IMR-90 (cell line): ENCODE measurements at regions not wholly inside any gene's neighbourhood (a gene's known extent, or its start where the extent isn't known, plus 50 kb on each side); places are given as distances from the start of the nearest gene placed in this dataset.

Experiments used
- CTCF ChIP-seq: conservative IDR thresholded peaks from 2 replicates; pipeline ENCODE4 v1.5.1; 2012; ENCODE audit warnings: mild to moderate bottlenecking, low read depth, low read length, improper control_type of control experiment
- MXI1 ChIP-seq: IDR thresholded peaks from 2 replicates; pipeline ENCODE4 v1.6.1; 2012; ENCODE audit warnings: low read depth, mild to moderate bottlenecking, low read length, moderate library complexity, borderline replicate concordance
- POLR2A ChIP-seq: IDR thresholded peaks from 2 replicates; pipeline ENCODE4 v1.6.1; 2012; ENCODE audit warnings: mild to moderate bottlenecking, low read depth, low read length
- RCOR1 ChIP-seq: IDR thresholded peaks from 2 replicates; pipeline ENCODE4 v1.6.1; 2012; ENCODE audit warnings: mild to moderate bottlenecking, low read length, improper control_type of control experiment; ENCODE audit not compliant: insufficient replicate concordance
- SMC3 ChIP-seq: fragments of 150-350 bp; IDR thresholded peaks from 2 replicates; pipeline ENCODE4 v1.6.1; 2016; ENCODE audit warnings: low read depth, mild to moderate bottlenecking, antibody characterized with exemption, low read length, moderate library complexity

DNA sequence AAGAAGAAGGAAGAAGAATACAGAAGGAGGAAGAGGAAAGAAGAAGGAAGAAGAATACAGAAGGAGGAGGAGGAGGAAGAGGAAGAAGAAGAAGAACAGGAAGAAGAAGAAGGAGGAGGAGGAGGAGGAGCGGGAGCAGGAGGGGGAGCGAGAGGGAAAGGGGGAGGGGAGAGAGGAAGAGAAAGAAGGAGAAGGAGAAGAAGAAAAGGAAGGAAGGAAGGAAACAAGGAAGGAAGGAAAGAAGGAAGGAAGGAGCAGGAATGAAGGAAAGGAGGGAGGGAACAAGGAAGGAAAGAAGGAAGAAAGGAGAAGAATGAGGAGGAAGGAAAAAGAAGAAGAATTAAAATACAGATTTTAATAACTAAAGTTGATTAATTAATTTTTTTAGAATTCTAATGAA, 82.5 kb upstream of the PTPN13 start:
- no peak for TF ChIP-seq CTCF
- TF ChIP-seq MXI1 = no peak
- no peak for TF ChIP-seq POLR2A
- no peak for TF ChIP-seq SMC3
- no peak for TF ChIP-seq RCOR1
